Activated T-cell treated with anti-CD3 and anti-CD28 coated beads, Interleukin-2, amount 50 U/mL, for 72 hours (primary cell): ENCODE measurements at regions not wholly inside any gene's neighbourhood (a gene's known extent, or its start where the extent isn't known, plus 50 kb on each side); places are given as distances from the start of the nearest gene placed in this dataset.

Experiments used
- ATAC-seq, 2 donors: fragments of 150-1000 bp; cut with Tn5 transposase; replicated peaks in 1 of 2; 2 replicates each; pipeline ENCODE4 v1.10.0; 2021; ENCODE audit warnings: moderate library complexity in 2 of 2, mild to moderate bottlenecking in 1 of 2
- DNase-seq, 2 donors: peaks; one replicate each; pipeline ENCODE4 v3.0.0; 2021 to 2022; ENCODE audit warnings: mixed read lengths in 1 of 2
- H3K27ac Mint-ChIP-seq: one replicate; pipeline ENCODE4 v1.8.0; 2022; ENCODE audit warnings: mild to moderate bottlenecking, moderate library complexity, mixed read lengths
- H3K27me3 Mint-ChIP-seq: one replicate; pipeline ENCODE4 v1.8.0; 2022; ENCODE audit warnings: low read depth, mixed read lengths
- H3K36me3 Mint-ChIP-seq, 2 donors: one replicate each; pipeline ENCODE4 v1.8.0; 2022; ENCODE audit warnings: mixed read lengths in 2 of 2, mild to moderate bottlenecking in 1 of 2; ENCODE audit not compliant: insufficient read depth in 2 of 2
- H3K4me1 Mint-ChIP-seq: one replicate; pipeline ENCODE4 v1.8.0; 2022; ENCODE audit warnings: low read depth, mixed read lengths
- H3K4me3 Mint-ChIP-seq, 2 donors: one replicate each; pipeline ENCODE4 v1.8.0; 2022; ENCODE audit warnings: mild to moderate bottlenecking in 2 of 2, mixed read lengths in 2 of 2, moderate library complexity in 2 of 2
- H3K9me3 Mint-ChIP-seq, 2 donors: one replicate each; pipeline ENCODE4 v1.8.0; 2022; ENCODE audit warnings: mixed read lengths in 2 of 2

DNA sequence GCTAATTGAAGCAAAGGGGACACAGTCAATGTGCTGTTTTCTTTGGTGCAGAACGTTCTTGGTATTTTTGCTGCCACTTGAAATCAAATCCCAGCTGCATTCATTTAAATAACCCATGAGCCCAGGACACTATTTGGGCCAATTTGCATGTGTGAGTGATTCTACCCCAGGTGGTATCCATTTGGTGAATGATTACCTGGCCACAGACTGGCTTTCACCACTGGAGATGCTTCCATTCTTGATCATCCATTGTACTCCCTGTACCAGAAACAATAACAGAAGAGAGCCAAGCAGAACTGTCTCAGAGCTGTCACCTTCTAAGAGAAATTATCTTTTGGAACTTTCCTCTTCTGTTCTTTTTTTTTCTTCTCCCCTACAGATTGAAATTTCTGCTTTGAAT, 139.7 kb upstream of the RARB start:
- Mint-ChIP-seq H3K27ac (no peak overlapping the region), H3K36me3 (no peaks in the 10 kb centered on the region), H3K9me3 (peaks cover 2% of the 10 kb centered on the region in 2 donors), H3K27me3 (no peaks in the 10 kb centered on the region), H3K4me1 (no peaks in the 10 kb centered on the region), H3K4me3 (no peak overlapping the region)
- DNase-seq: no peak
- ATAC-seq: no peak

DNA sequence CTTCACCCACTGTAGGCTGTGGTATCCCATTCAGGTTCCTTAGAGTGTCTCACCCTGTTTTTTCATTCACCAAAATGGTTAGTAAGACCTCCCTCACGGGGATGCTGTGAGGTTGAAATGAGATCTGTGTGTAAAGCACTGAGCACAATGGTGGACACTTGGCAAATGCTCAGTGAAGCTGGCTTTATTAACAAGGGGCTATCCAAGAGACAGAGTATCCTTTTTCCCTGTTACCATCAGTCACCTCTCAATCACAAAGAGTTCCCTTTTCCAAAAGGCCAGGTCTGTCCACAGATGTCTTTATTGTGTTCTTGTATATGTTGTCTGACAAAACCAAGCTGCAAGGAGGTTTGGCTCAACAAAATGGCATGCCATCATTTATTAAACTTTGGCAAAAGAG, 138.9 kb upstream of the RARB start:
- ATAC-seq (no peak), DNase-seq (no peak)
- no peaks in the 10 kb centered on the region for H3K4me1 Mint-ChIP-seq
- peaks cover 2 to 4% of the 10 kb centered on the region in 2 donors for H3K9me3 Mint-ChIP-seq
- H3K27ac Mint-ChIP-seq: no peak overlapping the region
- no peak overlapping the region for H3K4me3 Mint-ChIP-seq
- no peaks in the 10 kb centered on the region for H3K27me3 Mint-ChIP-seq
- no peaks in the 10 kb centered on the region for H3K36me3 Mint-ChIP-seq

DNA sequence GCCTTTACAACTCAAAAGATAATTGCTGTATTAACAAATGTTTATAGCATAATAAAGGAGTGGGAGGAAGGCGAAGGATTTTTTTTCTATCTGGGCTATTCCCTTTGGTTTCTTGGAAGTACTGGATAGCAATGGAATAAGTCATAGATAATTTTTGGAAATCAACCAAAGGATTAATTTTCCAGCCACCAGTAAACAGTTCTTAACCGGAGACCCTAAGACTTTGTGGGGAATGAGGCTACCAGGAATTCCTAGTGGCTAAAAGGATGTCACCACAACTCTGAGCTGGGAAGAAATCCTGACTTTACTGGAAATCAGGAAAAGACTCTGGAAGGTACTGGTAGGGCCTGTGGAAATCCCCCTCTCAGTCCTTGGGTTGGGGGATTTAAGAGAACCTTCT, 138.4 kb upstream of the RARB start:
- ATAC-seq (no peak), DNase-seq (no peak)
- Mint-ChIP-seq H3K27me3 (no peaks in the 10 kb centered on the region), H3K4me1 (no peaks in the 10 kb centered on the region), H3K36me3 (no peaks in the 10 kb centered on the region), H3K9me3 (peaks cover 2 to 4% of the 10 kb centered on the region in 2 donors), H3K4me3 (no peak overlapping the region), H3K27ac (no peak overlapping the region)

DNA sequence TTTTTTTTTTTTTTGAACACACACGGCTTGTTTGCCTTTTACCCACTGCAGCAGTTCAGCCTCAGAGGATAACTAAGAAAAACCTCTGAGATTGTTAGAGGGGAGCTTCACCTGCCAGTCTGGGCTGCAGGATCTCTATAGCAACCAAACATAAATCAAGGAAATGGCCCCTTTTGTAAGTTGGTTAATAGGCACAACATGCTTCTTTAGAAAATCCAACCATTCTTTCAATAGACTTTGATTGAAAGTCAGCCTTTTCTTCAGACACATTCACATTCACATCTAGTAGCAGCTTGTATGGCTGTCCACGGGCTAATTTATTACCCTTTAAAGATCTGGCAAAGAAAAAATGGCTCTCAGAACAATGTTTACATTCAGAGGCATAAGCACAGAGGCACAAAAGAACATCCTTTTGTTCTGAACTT, 136.6 kb upstream of the RARB start:
- no peaks in the 10 kb centered on the region for H3K36me3 Mint-ChIP-seq
- H3K4me1 Mint-ChIP-seq: no peaks in the 10 kb centered on the region
- H3K27ac Mint-ChIP-seq: no peak overlapping the region
- no peak for ATAC-seq
- H3K27me3 Mint-ChIP-seq: no peaks in the 10 kb centered on the region
- H3K4me3 Mint-ChIP-seq: no peak overlapping the region
- DNase-seq: no peak
- peaks cover 0 to 4% of the 10 kb centered on the region in 2 donors for H3K9me3 Mint-ChIP-seq

DNA sequence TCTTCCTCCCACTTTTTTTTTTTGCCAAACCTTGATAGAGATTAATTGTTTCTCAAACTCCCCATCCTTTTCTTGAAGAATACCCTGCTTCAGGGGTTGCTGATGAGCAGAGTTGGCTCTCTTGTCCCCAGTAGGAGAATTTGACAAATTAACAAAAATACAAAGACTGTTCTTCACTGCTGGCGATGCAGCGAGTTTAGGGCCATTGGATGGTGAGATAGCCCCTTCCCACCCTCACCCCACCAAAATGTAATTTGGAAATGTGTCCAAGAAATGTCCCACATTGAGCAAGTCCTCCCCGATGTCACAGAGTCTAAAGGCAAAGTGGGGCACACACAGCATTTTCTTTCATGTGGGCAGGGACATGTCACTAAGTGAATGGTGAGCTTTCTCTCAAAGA, 136.0 kb upstream of the RARB start:
- Mint-ChIP-seq H3K27ac (no peak overlapping the region), H3K4me1 (no peaks in the 10 kb centered on the region), H3K4me3 (no peak overlapping the region), H3K27me3 (no peaks in the 10 kb centered on the region), H3K36me3 (no peaks in the 10 kb centered on the region), H3K9me3 (peaks cover 0 to 4% of the 10 kb centered on the region in 2 donors)
- DNase-seq (no peak), ATAC-seq (no peak)

- no peak overlapping the region for H3K4me3 Mint-ChIP-seq
- no peak for ATAC-seq
- H3K36me3 Mint-ChIP-seq: no peaks in the 10 kb centered on the region
Observed at GRCh38 chr3:25292595-25292994, 135.5 kb upstream of the RARB start.

DNA sequence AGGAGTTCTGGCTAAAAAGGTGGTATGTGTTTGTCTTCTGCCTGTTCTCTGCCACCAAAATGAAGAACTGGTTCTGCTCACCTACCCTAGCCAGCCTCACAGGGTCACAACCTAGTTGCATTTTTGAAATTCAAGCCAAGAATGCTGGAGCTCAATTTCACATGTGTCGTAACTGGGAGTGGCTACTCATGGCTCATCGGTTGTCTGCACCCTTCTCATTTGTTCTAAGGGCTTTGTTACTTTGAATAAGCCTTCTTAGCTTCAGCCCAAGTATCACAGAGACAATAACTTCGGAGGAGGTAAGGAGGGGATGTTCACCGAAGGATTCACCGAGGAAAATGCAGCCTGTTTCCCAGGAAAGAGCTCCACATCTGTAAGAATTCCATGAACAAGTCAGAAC, 134.3 kb upstream of the RARB start:
- DNase-seq (no peak), ATAC-seq (no peak)
- Mint-ChIP-seq H3K9me3 (peaks cover 0 to 2% of the 10 kb centered on the region in 2 donors), H3K36me3 (no peaks in the 10 kb centered on the region), H3K27me3 (no peaks in the 10 kb centered on the region), H3K4me3 (no peak overlapping the region), H3K27ac (no peak overlapping the region), H3K4me1 (no peaks in the 10 kb centered on the region)

More at GRCh38 chr3:25292595-25292994, 135.5 kb upstream of the RARB start:
- Mint-ChIP-seq H3K4me1 (no peaks in the 10 kb centered on the region), H3K27me3 (no peaks in the 10 kb centered on the region), H3K9me3 (peaks cover 0 to 4% of the 10 kb centered on the region in 2 donors), H3K27ac (no peak overlapping the region)
- DNase-seq: no peak

GRCh38 chr3:25294169-25294805, 133.8 kb upstream of the RARB start:
- Mint-ChIP-seq H3K4me1 (no peaks in the 10 kb centered on the region), H3K4me3 (no peak overlapping the region), H3K9me3 (peaks cover 0 to 2% of the 10 kb centered on the region in 2 donors), H3K27me3 (no peaks in the 10 kb centered on the region), H3K36me3 (no peaks in the 10 kb centered on the region), H3K27ac (no peak overlapping the region)
- ATAC-seq (no peak), DNase-seq (no peak)

GRCh38 chr3:25297667-25298585, 130.1 kb upstream of the RARB start:
- no peak for DNase-seq
- no peaks in the 10 kb centered on the region for H3K36me3 Mint-ChIP-seq
- peaks cover 0 to 2% of the 10 kb centered on the region in 2 donors for H3K9me3 Mint-ChIP-seq
- no peaks in the 10 kb centered on the region for H3K4me1 Mint-ChIP-seq
- no peak overlapping the region for H3K4me3 Mint-ChIP-seq
- no peak for ATAC-seq
- H3K27me3 Mint-ChIP-seq: no peaks in the 10 kb centered on the region
- H3K27ac Mint-ChIP-seq: no peak overlapping the region

GRCh38 chr3:25300141-25300540, 127.9 kb upstream of the RARB start:
- Mint-ChIP-seq H3K27me3 (no peaks in the 10 kb centered on the region), H3K36me3 (no peaks in the 10 kb centered on the region), H3K4me1 (no peaks in the 10 kb centered on the region), H3K27ac (no peak overlapping the region), H3K4me3 (no peak overlapping the region), H3K9me3 (no peaks in the 10 kb centered on the region)
- DNase-seq (no peak), ATAC-seq (no peak)

DNA sequence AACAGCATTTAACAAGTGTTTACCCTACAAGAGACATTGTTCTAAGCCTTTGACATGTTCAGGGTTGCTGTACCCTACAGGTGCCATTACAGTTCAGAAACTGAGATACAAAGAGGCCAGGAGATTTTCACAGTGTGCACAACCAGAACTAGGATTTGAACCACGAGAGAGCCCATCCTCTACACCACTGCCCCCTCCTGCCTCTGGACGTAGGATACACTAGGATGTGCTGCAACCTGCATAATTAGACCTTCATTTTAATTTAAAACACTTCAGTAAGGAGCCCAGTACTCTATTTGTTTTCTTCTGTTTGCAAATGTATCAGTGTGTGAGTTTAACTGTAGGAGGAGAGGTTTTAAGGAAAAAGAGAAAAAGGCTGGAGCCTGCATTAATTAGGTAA, 123.1 kb upstream of the RARB start:
- DNase-seq (no peak), ATAC-seq (no peak)
- no peaks in the 10 kb centered on the region for H3K4me1 Mint-ChIP-seq
- H3K36me3 Mint-ChIP-seq: no peaks in the 10 kb centered on the region
- H3K4me3 Mint-ChIP-seq: no peak overlapping the region
- no peak overlapping the region for H3K27ac Mint-ChIP-seq
- H3K9me3 Mint-ChIP-seq: no peaks in the 10 kb centered on the region
- H3K27me3 Mint-ChIP-seq: no peaks in the 10 kb centered on the region

DNA sequence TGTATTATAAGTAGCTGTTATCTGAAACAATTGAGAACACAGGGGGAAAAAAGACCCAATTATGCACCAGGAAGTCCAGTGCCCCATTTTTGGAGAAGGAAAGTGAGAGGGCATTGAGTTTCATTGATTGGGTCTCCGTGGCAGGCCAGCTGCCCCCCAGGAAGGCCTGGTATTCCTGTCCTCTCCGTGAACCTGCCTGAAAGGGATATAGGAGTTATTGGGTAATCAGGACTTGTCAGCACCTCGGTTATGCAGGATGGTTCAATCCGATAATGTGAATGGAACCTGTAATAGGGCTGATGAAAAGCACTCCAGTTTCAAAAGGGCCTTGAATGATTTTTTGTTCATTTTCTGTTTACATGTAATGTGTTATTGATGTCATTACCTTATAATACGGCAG, 122.0 kb upstream of the RARB start:
- Mint-ChIP-seq H3K4me3 (no peak overlapping the region), H3K4me1 (no peaks in the 10 kb centered on the region), H3K27me3 (no peaks in the 10 kb centered on the region), H3K27ac (no peak overlapping the region), H3K36me3 (no peaks in the 10 kb centered on the region), H3K9me3 (no peaks in the 10 kb centered on the region)
- ATAC-seq (no peak), DNase-seq (no peak)

- Mint-ChIP-seq H3K27me3 (no peaks in the 10 kb centered on the region), H3K9me3 (no peaks in the 10 kb centered on the region), H3K4me3 (no peak overlapping the region), H3K36me3 (no peaks in the 10 kb centered on the region), H3K27ac (no peak overlapping the region), H3K4me1 (no peaks in the 10 kb centered on the region)
- DNase-seq: no peak
- ATAC-seq: no peak
Observed at GRCh38 chr3:25306705-25307104, 121.4 kb upstream of the RARB start.
